ENCODE measurements at regions not wholly inside any gene's neighbourhood (a gene's known extent, or its start where the extent isn't known, plus 50 kb on each side); places are given as distances from the start of the nearest gene placed in this dataset.

GRCh38 chr3:24042174-24043059 lies 97.3 kb downstream of the NR1D2 start:
- Histone ChIP-seq H3K27me3 (ENCODE audit: control insufficient read depth, insufficient read depth, low read length) (no peaks in the 10 kb centered on the region), H3K4me1 (ENCODE audit: control insufficient read depth, insufficient read depth, low read length) (no peaks in the 10 kb centered on the region), H3K36me3 (ENCODE audit: control insufficient read depth, insufficient read depth, low read length) (no peaks in the 10 kb centered on the region), H3K9me3 (ENCODE audit: control insufficient read depth, insufficient read depth, low read depth, low read length) (no peaks in the 10 kb centered on the region), H3K4me3 (ENCODE audit: low read depth in 2 of 2, low read length in 2 of 2) (no peak overlapping the region), H3K27ac (ENCODE audit: low read length) (no peak overlapping the region)
- intact Hi-C loops (cut with micrococcal nuclease; ENCODE audit: unreplicated experiment), result no loop called here
- in situ Hi-C loops (cut with HindIII; ENCODE audit: low pct_unique_long_range_greater_than_20kb, low sequenced_read_pairs), result no loop called here
- ChIA-PET POLR2A (interaction anchor here (0.7 kb wide), 1 partner anchor 73 kb away, joined by 3 read pairs; no protein-coding TSS in a partner anchor), CTCF (no interaction called here)
- DNase-seq (ENCODE audit: low read depth, low spot score) (no peak), ATAC-seq (no peak)
- BruUV-seq (replicated peaks), result no TSS peak
- TF ChIP-seq TCF7L2 (IDR thresholded peaks at IDR 0.05; ENCODE audit: low read depth, low read length) (no peak), POLR2AphosphoS5 (IDR thresholded peaks at IDR 0.05; ENCODE audit: low read depth, low read length) (no peak)

- no peaks in the 10 kb centered on the region for H3K27me3 ChIP-seq (ENCODE audit: control insufficient read depth, insufficient read depth, low read length)
- DNase-seq (ENCODE audit: low read depth, low spot score) (no peak), ATAC-seq (no peak)
- H3K27ac ChIP-seq (ENCODE audit: low read length), result no peak overlapping the region
- no peaks in the 10 kb centered on the region for H3K36me3 ChIP-seq (ENCODE audit: control insufficient read depth, insufficient read depth, low read length)
- intact Hi-C loops (cut with micrococcal nuclease; ENCODE audit: unreplicated experiment), result no loop called here
- BruUV-seq (replicated peaks), result no TSS peak
- no peaks in the 10 kb centered on the region for H3K9me3 ChIP-seq (ENCODE audit: control insufficient read depth, insufficient read depth, low read depth, low read length)
- CTCF ChIA-PET, result no interaction called here
- in situ Hi-C loops (cut with HindIII; ENCODE audit: low pct_unique_long_range_greater_than_20kb, low sequenced_read_pairs), result no loop called here
- POLR2A ChIA-PET, result no interaction called here
- no peak overlapping the region for H3K4me3 ChIP-seq (ENCODE audit: low read depth in 2 of 2, low read length in 2 of 2)
- TF ChIP-seq POLR2AphosphoS5 (IDR thresholded peaks at IDR 0.05; ENCODE audit: low read depth, low read length) (no peak), SIN3A (IDR thresholded peaks at IDR 0.05; ENCODE audit: borderline replicate concordance, insufficient read depth, low read depth, low read length) (no peak), CTCF (IDR thresholded peaks at IDR 0.05) (no peak), TCF7L2 (IDR thresholded peaks at IDR 0.05; ENCODE audit: low read depth, low read length) (no peak), REST (IDR thresholded peaks at IDR 0.05; ENCODE audit: insufficient read depth in 1 of 2, low read depth in 2 of 2, low read length in 1 of 2) (no peak)
- no peaks in the 10 kb centered on the region for H3K4me1 ChIP-seq (ENCODE audit: control insufficient read depth, insufficient read depth, low read length)
Measured at GRCh38 chr3:24043168-24043567, 98.1 kb downstream of the NR1D2 start.

- no peak overlapping the region for H3K27ac ChIP-seq (ENCODE audit: low read length)
- H3K27me3 ChIP-seq (ENCODE audit: control insufficient read depth, insufficient read depth, low read length), result no peaks in the 10 kb centered on the region
- DNase-seq (ENCODE audit: low read depth, low spot score) (no peak), ATAC-seq (no peak)
- intact Hi-C loops (cut with micrococcal nuclease; ENCODE audit: unreplicated experiment), result no loop called here
- H3K4me1 ChIP-seq (ENCODE audit: control insufficient read depth, insufficient read depth, low read length), result no peaks in the 10 kb centered on the region
- ChIA-PET CTCF (no interaction called here), POLR2A (no interaction called here)
- no peak overlapping the region for H3K4me3 ChIP-seq (ENCODE audit: low read depth in 2 of 2, low read length in 2 of 2)
- H3K36me3 ChIP-seq (ENCODE audit: control insufficient read depth, insufficient read depth, low read length), result no peaks in the 10 kb centered on the region
- no peaks in the 10 kb centered on the region for H3K9me3 ChIP-seq (ENCODE audit: control insufficient read depth, insufficient read depth, low read depth, low read length)
- TF ChIP-seq SIN3A (IDR thresholded peaks at IDR 0.05; ENCODE audit: borderline replicate concordance, insufficient read depth, low read depth, low read length) (no peak), CTCF (IDR thresholded peaks at IDR 0.05) (no peak), REST (IDR thresholded peaks at IDR 0.05; ENCODE audit: insufficient read depth in 1 of 2, low read depth in 2 of 2, low read length in 1 of 2) (no peak), POLR2AphosphoS5 (IDR thresholded peaks at IDR 0.05; ENCODE audit: low read depth, low read length) (no peak), TCF7L2 (IDR thresholded peaks at IDR 0.05; ENCODE audit: low read depth, low read length) (no peak)
- no TSS peak for BruUV-seq (replicated peaks)
- in situ Hi-C loops (cut with HindIII; ENCODE audit: low pct_unique_long_range_greater_than_20kb, low sequenced_read_pairs), result no loop called here
Measured at GRCh38 chr3:24043985-24044384, 98.9 kb downstream of the NR1D2 start.
